ENCODE measurements at regions not wholly inside any gene's neighbourhood (a gene's known extent, or its start where the extent isn't known, plus 50 kb on each side); places are given as distances from the start of the nearest gene placed in this dataset.

GRCh38 chr3:194865061-194865460 lies 179.4 kb downstream of the FAM43A start:
- TF ChIP-seq CTCF (IDR thresholded peaks at IDR 0.05; ENCODE audit: low read length), result no peak
- TF ChIP-seq EZH2 (optimal IDR thresholded peaks at IDR 0.05; ENCODE audit: low read depth, low read length), result no peak

All from MM.1S (cell line).